Right lobe of liver (tissue), 4 donors: ENCODE measurements at regions not wholly inside any gene's neighbourhood (a gene's known extent, or its start where the extent isn't known, plus 50 kb on each side); places are given as distances from the start of the nearest gene placed in this dataset.

Experiments used
- POLR2A ChIP-seq: fragments of 450-650 bp; IDR thresholded peaks from one replicate; pipeline ENCODE4 v1.6.1; 2017; ENCODE audit warnings: antibody characterized with exemption, mild to moderate bottlenecking
- TF ChIP-seq, protein P1 (sequence below), 4 donors: fragments of 200-600 bp in 3 of 4; fragments of 450-650 bp in 1 of 4; IDR thresholded peaks; one replicate each; pipeline versions ENCODE4 v1.5.1 to v1.8.0; 2016 to 2022; ENCODE audit warnings: antibody characterized with exemption in 4 of 4, mild to moderate bottlenecking in 2 of 4
- donor health status: DM: no; HTN: no; CAD: no.
- donor health status: DM: no; HTN: no; CAD: no.
- donor health status: DM: no; HTN: yes; CAD: no.

DNA sequence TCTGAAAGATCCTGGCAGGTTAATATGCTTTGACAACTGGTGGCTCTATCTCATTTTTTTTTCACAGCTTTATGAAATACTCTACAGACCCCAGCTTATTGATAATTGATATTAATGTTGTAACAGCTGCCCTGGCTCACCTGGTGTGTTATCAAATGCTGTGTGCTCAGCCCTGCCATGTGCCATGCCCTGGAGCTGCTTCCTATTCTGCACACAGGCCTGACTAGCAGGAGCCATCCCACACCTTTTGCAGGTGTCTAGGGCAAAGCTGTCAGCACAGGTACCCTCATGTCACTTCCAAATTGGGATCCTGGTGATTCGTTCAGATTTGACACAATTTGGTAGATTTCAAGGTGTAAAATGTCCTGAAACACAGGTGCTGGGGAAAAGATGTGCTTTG lies 254.6 kb upstream of the MAN1A1 start:
- TF ChIP-seq, protein P1, sequence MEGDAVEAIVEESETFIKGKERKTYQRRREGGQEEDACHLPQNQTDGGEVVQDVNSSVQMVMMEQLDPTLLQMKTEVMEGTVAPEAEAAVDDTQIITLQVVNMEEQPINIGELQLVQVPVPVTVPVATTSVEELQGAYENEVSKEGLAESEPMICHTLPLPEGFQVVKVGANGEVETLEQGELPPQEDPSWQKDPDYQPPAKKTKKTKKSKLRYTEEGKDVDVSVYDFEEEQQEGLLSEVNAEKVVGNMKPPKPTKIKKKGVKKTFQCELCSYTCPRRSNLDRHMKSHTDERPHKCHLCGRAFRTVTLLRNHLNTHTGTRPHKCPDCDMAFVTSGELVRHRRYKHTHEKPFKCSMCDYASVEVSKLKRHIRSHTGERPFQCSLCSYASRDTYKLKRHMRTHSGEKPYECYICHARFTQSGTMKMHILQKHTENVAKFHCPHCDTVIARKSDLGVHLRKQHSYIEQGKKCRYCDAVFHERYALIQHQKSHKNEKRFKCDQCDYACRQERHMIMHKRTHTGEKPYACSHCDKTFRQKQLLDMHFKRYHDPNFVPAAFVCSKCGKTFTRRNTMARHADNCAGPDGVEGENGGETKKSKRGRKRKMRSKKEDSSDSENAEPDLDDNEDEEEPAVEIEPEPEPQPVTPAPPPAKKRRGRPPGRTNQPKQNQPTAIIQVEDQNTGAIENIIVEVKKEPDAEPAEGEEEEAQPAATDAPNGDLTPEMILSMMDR (IDR thresholded peaks at IDR 0.05) = no peak
- TF ChIP-seq POLR2A = no peak
